Right lobe of liver (tissue), 4 donors: ENCODE measurements at regions not wholly inside any gene's neighbourhood (a gene's known extent, or its start where the extent isn't known, plus 50 kb on each side); places are given as distances from the start of the nearest gene placed in this dataset.

Source experiments
- POLR2A ChIP-seq: fragments of 450-650 bp; IDR thresholded peaks from one replicate; pipeline ENCODE4 v1.6.1; 2017; ENCODE audit warnings: antibody characterized with exemption, mild to moderate bottlenecking
- TF ChIP-seq, protein P1 (sequence below), 4 donors: fragments of 200-600 bp in 3 of 4; fragments of 450-650 bp in 1 of 4; IDR thresholded peaks; one replicate each; pipeline versions ENCODE4 v1.5.1 to v1.8.0; 2016 to 2022; ENCODE audit warnings: antibody characterized with exemption in 4 of 4, mild to moderate bottlenecking in 2 of 4
- donor health status: DM: no; HTN: no; CAD: no.
- donor health status: DM: no; HTN: no; CAD: no.
- donor health status: DM: no; HTN: yes; CAD: no.

DNA sequence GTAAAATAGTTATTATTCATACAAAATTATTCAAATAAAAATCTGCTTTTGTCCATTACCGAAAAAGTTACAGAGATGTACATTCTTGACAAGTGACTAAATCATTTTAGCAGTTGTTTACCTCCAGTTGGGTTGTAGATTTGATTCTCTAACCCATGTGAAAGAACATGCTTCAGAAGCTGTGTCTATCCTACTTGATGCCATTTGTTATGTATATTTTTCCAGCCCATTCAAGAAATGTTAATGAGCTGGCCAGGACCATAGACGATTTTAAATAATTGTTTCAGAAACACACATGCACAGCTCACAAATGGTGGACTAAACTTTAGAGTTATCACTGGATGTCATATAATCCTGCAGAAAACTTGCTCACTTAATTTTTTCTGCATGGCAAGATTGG, 391.1 kb upstream of the REG3G start:
- no peak for TF ChIP-seq POLR2A
- TF ChIP-seq, protein P1, sequence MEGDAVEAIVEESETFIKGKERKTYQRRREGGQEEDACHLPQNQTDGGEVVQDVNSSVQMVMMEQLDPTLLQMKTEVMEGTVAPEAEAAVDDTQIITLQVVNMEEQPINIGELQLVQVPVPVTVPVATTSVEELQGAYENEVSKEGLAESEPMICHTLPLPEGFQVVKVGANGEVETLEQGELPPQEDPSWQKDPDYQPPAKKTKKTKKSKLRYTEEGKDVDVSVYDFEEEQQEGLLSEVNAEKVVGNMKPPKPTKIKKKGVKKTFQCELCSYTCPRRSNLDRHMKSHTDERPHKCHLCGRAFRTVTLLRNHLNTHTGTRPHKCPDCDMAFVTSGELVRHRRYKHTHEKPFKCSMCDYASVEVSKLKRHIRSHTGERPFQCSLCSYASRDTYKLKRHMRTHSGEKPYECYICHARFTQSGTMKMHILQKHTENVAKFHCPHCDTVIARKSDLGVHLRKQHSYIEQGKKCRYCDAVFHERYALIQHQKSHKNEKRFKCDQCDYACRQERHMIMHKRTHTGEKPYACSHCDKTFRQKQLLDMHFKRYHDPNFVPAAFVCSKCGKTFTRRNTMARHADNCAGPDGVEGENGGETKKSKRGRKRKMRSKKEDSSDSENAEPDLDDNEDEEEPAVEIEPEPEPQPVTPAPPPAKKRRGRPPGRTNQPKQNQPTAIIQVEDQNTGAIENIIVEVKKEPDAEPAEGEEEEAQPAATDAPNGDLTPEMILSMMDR (IDR thresholded peaks at IDR 0.05), result no peak
